ENCODE measurements at regions not wholly inside any gene's neighbourhood (a gene's known extent, or its start where the extent isn't known, plus 50 kb on each side); places are given as distances from the start of the nearest gene placed in this dataset.

- Histone ChIP-seq H3K9me3 (ENCODE audit: control insufficient read depth, insufficient read depth, low read length) (no peaks in the 10 kb centered on the region), H3K4me1 (ENCODE audit: control insufficient read depth, low read length) (no peaks in the 10 kb centered on the region), H3K4me2 (ENCODE audit: low read length) (no peak overlapping the region), H3K4me3 (ENCODE audit: low read length) (no peak overlapping the region), H3K27me3 (ENCODE audit: control insufficient read depth, low read length) (no peaks in the 10 kb centered on the region), H3K9me2 (replicated peaks; ENCODE audit: control insufficient read depth, low read length) (no peaks in the 10 kb centered on the region), H3F3A (ENCODE audit: control insufficient read depth, insufficient read depth) (no peaks in the 10 kb centered on the region), H3K79me2 (ENCODE audit: control insufficient read depth, low read length) (no peaks in the 10 kb centered on the region), H3K27ac (ENCODE audit: low read depth, low read length) (no peak overlapping the region), H4K20me1 (ENCODE audit: control insufficient read depth, insufficient read depth, low read depth, low read length) (no peaks in the 10 kb centered on the region), H3K36me3 (ENCODE audit: control insufficient read depth, low read length) (no peaks in the 10 kb centered on the region)
- no peak for TF ChIP-seq EZH2phosphoT487 (IDR thresholded peaks at IDR 0.05; ENCODE audit: borderline replicate concordance, low read length)
Measured at GRCh38 chr4:28254003-28254402, 1393.4 kb downstream of the STIM2 start.

- TF ChIP-seq CTCF (IDR thresholded peaks at IDR 0.05; ENCODE audit: low read depth, low read length, poor library complexity, severe bottlenecking) (no peak), EZH2phosphoT487 (IDR thresholded peaks at IDR 0.05; ENCODE audit: borderline replicate concordance, low read length) (no peak)
- no peak overlapping the region for H3K4me2 ChIP-seq (ENCODE audit: low read length)
- no peaks in the 10 kb centered on the region for H3K4me1 ChIP-seq (ENCODE audit: control insufficient read depth, low read length)
- no peaks in the 10 kb centered on the region for H3K9me2 ChIP-seq (replicated peaks; ENCODE audit: control insufficient read depth, low read length)
- H3K79me2 ChIP-seq (ENCODE audit: control insufficient read depth, low read length): no peaks in the 10 kb centered on the region
- H3K4me3 ChIP-seq (ENCODE audit: low read length): no peak overlapping the region
- H3K27me3 ChIP-seq (ENCODE audit: control insufficient read depth, low read length): no peaks in the 10 kb centered on the region
- no peaks in the 10 kb centered on the region for H3K36me3 ChIP-seq (ENCODE audit: control insufficient read depth, low read length)
- H3F3A ChIP-seq (ENCODE audit: control insufficient read depth, insufficient read depth): no peaks in the 10 kb centered on the region
- H3K9me3 ChIP-seq (ENCODE audit: control insufficient read depth, insufficient read depth, low read length): no peaks in the 10 kb centered on the region
- no peaks in the 10 kb centered on the region for H4K20me1 ChIP-seq (ENCODE audit: control insufficient read depth, insufficient read depth, low read depth, low read length)
- H3K27ac ChIP-seq (ENCODE audit: low read depth, low read length): no peak overlapping the region
Measured at GRCh38 chr4:28256295-28256694, 1395.7 kb downstream of the STIM2 start.

GRCh38 chr4:28259951-28260350 lies 1399.3 kb downstream of the STIM2 start:
- Histone ChIP-seq H3K79me2 (ENCODE audit: control insufficient read depth, low read length) (no peaks in the 10 kb centered on the region), H3K4me2 (ENCODE audit: low read length) (no peak overlapping the region), H3K27me3 (ENCODE audit: control insufficient read depth, low read length) (no peaks in the 10 kb centered on the region), H3K4me3 (ENCODE audit: low read length) (no peak overlapping the region), H3K9me2 (replicated peaks; ENCODE audit: control insufficient read depth, low read length) (no peaks in the 10 kb centered on the region), H3K9me3 (ENCODE audit: control insufficient read depth, insufficient read depth, low read length) (no peaks in the 10 kb centered on the region), H3K27ac (ENCODE audit: low read depth, low read length) (no peak overlapping the region), H4K20me1 (ENCODE audit: control insufficient read depth, insufficient read depth, low read depth, low read length) (no peaks in the 10 kb centered on the region), H3K36me3 (ENCODE audit: control insufficient read depth, low read length) (no peaks in the 10 kb centered on the region), H3K4me1 (ENCODE audit: control insufficient read depth, low read length) (no peaks in the 10 kb centered on the region), H3F3A (ENCODE audit: control insufficient read depth, insufficient read depth) (no peaks in the 10 kb centered on the region)
- TF ChIP-seq CTCF (IDR thresholded peaks at IDR 0.05; ENCODE audit: low read depth, low read length, poor library complexity, severe bottlenecking) (no peak), EZH2phosphoT487 (IDR thresholded peaks at IDR 0.05; ENCODE audit: borderline replicate concordance, low read length) (no peak)

GRCh38 chr4:28267166-28267565 lies 1406.5 kb downstream of the STIM2 start:
- no peak for TF ChIP-seq EZH2phosphoT487 (IDR thresholded peaks at IDR 0.05; ENCODE audit: borderline replicate concordance, low read length)
- no peak for TF ChIP-seq CTCF (IDR thresholded peaks at IDR 0.05; ENCODE audit: low read depth, low read length, poor library complexity, severe bottlenecking)
- Histone ChIP-seq H3K9me3 (ENCODE audit: control insufficient read depth, insufficient read depth, low read length) (no peaks in the 10 kb centered on the region), H3K79me2 (ENCODE audit: control insufficient read depth, low read length) (no peaks in the 10 kb centered on the region), H3K27me3 (ENCODE audit: control insufficient read depth, low read length) (no peaks in the 10 kb centered on the region), H3K4me1 (ENCODE audit: control insufficient read depth, low read length) (no peaks in the 10 kb centered on the region), H3K4me3 (ENCODE audit: low read length) (no peak overlapping the region), H4K20me1 (ENCODE audit: control insufficient read depth, insufficient read depth, low read depth, low read length) (no peaks in the 10 kb centered on the region), H3K36me3 (ENCODE audit: control insufficient read depth, low read length) (no peaks in the 10 kb centered on the region), H3F3A (ENCODE audit: control insufficient read depth, insufficient read depth) (no peaks in the 10 kb centered on the region), H3K9me2 (replicated peaks; ENCODE audit: control insufficient read depth, low read length) (no peaks in the 10 kb centered on the region), H3K4me2 (ENCODE audit: low read length) (no peak overlapping the region), H3K27ac (ENCODE audit: low read depth, low read length) (no peak overlapping the region)

Measured in DOHH2 (cell line).